ENCODE measurements at regions not wholly inside any gene's neighbourhood (a gene's known extent, or its start where the extent isn't known, plus 50 kb on each side); places are given as distances from the start of the nearest gene placed in this dataset.

DNA sequence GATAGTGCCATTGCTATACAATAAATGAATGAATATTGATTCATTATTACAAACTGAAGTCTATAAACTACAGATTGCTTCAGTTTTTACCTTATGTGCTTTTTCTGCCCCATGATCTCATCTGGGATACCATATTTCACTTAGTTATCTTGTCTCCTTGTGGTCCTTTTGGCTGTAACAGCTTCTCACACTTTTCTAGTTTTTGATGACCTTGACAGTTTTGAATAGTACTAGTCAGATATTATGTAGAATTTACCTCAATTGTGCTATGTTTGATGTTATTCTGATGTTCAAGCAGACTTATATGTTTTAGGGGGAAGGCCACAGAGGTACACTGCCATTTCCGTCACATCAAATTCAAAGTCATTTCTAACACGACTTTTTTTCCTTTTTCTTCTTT lies 2364.3 kb upstream of the ACO1 start:
- TF ChIP-seq, protein P1, sequence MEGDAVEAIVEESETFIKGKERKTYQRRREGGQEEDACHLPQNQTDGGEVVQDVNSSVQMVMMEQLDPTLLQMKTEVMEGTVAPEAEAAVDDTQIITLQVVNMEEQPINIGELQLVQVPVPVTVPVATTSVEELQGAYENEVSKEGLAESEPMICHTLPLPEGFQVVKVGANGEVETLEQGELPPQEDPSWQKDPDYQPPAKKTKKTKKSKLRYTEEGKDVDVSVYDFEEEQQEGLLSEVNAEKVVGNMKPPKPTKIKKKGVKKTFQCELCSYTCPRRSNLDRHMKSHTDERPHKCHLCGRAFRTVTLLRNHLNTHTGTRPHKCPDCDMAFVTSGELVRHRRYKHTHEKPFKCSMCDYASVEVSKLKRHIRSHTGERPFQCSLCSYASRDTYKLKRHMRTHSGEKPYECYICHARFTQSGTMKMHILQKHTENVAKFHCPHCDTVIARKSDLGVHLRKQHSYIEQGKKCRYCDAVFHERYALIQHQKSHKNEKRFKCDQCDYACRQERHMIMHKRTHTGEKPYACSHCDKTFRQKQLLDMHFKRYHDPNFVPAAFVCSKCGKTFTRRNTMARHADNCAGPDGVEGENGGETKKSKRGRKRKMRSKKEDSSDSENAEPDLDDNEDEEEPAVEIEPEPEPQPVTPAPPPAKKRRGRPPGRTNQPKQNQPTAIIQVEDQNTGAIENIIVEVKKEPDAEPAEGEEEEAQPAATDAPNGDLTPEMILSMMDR (conservative IDR thresholded peaks at IDR 0.05): no peak
- no peak for TF ChIP-seq EZH2 (IDR thresholded peaks at IDR 0.05; ENCODE audit: low read depth)

Measured in PC-9 (cell line).